Stimulated activated CD8-positive, alpha-beta memory T cell treated with anti-CD3 and anti-CD28 coated beads, Interleukin-2, amount 100 ng/mL, for 48 hours (primary cell): ENCODE measurements at regions not wholly inside any gene's neighbourhood (a gene's known extent, or its start where the extent isn't known, plus 50 kb on each side); places are given as distances from the start of the nearest gene placed in this dataset.
"Not testable (repeated sequence)": the region's sequence is repeated elsewhere in the genome, so short reads cannot be mapped to it uniquely, and the experiment has no call there.

Experiments used
- DNase-seq, 2 donors: peaks; one replicate each; pipeline ENCODE4 v3.0.0-alpha.2; 2020; ENCODE audit warnings: low read depth in 2 of 2

GRCh38 chr2:106292627-106293026, 98.5 kb upstream of the UXS1 start:
- DNase-seq: no peak

- DNase-seq: no peak
Measured at GRCh38 chr2:106288873-106289272, 94.8 kb upstream of the UXS1 start.

- DNase-seq: no peak
Measured at GRCh38 chr2:106285237-106285829, 91.2 kb upstream of the UXS1 start.

DNA sequence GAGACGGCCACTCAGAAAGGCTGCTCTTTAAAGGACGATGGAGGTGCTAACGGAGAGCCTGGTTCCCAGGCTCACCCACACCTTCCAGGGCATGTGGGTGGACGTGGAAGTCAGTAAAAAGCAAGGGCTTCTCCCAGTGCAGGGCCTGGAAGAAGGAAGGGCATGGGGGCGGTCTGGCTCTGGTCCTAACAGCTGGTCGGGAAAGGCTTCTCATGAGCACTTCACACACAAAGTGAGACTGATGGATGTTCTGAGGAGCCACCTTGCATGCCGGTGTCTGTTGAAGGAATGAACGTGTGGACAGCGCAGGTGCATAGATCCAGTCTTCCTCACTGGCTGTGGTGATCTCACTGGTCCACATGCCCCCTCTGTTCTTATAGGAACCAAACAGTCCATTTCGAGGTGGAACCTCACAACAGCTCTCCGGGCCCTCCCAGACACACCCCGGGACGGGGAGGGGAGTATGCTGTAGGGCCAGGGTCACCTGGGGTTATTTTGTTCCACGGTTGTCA, 90.6 kb upstream of the UXS1 start:
- DNase-seq: no peak

DNA sequence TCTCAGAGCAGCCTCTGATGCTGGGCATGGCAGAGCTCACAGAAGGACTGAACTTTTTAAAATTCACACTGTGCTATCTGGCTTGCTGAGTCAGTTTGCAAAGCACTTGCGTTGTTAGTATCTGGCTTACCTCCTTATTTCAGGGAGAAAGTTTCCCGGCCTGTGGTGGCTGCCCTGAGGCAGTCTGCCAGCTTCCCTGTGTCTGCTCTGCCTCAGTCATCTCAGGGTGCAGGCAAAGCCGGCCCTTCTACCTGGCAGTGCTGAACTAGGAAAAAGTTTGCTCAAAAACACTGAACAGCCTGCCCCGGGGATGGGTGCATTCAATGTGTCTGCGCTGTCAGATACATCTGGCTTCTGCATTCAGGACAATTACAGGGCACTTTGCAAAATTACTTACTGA, 90.2 kb upstream of the UXS1 start:
- no peak for DNase-seq

- not testable (repeated sequence) for DNase-seq
Measured at GRCh38 chr2:106283228-106284152, 89.4 kb upstream of the UXS1 start.

DNA sequence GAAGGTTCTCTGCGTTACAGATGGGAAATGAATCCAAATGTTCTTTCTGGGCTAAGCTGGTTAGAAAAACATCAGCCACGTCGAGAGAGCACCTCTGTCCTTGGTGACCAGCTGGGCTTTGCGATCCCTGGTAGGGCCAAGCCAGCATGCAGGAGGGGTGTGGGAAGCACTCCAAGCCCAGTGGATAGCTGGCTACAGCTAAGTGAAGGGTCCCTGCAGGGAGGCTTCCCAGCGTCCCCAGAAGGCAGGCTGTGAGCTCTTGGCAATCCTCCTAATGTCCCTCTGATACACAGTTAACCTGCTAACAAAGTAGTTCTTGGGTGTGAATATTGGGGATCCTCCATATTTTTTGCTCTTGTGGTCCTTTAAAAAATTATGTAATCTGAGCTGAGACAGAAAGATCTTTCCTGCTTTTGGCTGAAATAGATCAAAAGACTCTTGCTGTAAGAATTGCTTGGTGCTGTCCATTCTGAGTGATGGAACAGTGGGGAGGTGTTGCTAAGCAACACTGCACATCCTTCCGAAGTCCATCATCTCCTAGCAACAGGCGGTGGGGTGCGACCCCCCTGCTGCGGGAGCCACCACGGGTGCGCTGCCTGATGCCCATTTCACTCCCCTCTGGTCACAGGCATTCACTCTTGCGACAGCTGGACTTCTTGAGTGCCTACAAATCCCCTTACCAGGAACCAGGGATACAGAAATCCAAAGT, 88.5 kb upstream of the UXS1 start:
- DNase-seq: no peak

- DNase-seq: not testable (repeated sequence)
Measured at GRCh38 chr2:106281907-106282430, 87.9 kb upstream of the UXS1 start.

GRCh38 chr2:106280722-106281446, 86.8 kb upstream of the UXS1 start:
- no peak for DNase-seq

GRCh38 chr2:106280224-106280623, 86.1 kb upstream of the UXS1 start:
- DNase-seq: no peak

GRCh38 chr2:106278112-106278876, 84.2 kb upstream of the UXS1 start:
- DNase-seq: no peak

DNA sequence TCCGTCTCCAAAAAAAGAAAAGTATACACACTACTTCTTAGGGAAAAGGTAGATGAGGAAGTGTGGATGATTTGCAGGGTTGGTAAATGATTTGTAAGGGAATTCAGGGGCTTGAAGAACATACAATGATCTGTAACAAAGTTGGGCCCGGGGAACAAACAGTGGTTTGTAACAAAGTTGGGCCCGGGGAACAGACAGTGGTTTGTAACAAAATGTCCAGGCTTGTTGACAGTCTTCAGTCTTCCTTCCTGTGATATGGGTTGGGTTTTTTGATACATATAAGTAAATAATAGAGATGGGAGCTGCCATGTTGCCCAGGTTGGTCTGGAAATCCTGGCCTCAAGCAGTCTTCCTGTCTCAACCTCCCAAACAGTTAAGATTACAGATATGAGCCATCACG, 83.3 kb upstream of the UXS1 start:
- no peak for DNase-seq

DNA sequence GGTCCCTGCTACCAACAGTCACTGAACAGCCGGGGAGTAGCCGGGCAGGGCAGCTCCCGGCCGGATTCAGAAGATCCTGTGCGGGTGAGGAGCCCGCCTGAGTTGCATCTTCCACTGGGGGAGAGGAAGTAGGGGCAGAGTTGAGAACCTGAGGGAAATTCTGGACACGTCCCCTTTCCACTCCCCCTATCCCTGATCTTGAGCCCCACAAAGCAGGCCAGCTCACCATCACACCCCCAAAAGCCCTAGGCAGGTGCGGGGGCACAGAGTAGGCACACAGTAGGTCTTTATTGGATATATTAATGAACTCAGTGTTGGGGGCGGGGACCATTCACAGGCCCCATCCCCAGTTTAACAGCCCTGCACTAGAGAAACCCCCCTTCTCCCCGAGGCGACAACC, 81.9 kb upstream of the UXS1 start:
- no peak for DNase-seq

- no peak for DNase-seq
Measured at GRCh38 chr2:106274668-106275067, 80.6 kb upstream of the UXS1 start.

DNA sequence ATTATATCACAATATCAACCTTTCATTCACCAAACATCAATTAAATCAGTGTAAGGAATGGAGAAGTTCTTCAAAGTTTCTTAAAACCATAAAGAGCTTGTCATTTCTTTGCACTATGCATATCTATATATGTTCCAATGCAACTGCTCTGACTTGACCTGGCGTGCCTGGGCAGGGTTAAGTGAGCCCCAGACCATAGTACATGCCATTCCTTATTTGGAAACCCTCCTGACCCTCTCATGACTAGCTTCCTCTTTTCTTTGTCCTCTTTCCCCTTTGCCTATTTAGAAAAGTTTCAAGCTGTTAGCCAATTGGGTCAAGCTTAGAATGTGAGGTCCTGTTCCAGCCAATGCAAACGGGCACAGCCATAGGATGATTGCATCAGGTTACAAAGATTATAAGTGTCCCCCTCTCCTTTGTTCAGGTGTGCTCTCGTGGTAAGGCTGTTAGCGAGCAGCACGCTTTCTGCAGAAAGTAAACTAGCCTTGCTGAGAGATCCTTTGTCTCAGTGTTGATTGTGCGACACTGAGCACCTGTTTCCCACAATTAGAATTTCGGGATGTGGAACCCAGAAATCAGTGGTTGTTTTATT, 78.2 kb upstream of the UXS1 start:
- DNase-seq: no peak

DNA sequence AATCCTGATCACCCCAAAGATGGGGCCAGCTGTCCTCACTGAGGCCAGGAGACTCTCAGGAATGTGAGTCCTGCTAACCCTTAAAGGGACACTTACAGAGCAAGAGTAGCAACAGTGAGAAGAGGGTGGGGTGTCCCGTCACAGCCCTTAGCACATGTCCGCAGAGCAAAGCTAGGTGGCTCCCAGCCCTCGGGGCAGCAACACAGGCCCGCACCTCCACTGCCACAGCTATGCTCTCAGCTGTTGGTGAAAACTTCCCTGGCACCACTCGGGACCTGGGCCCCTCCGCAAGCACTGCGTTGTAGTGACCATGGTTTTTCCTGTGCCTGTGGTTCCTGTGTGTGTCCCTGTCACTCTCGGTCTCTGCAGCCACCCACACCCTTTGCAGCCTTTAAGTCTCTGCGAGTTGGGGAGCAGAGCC, 76.4 kb upstream of the UXS1 start:
- DNase-seq: no peak

- DNase-seq: peak; percentile 5 to 17
Measured at GRCh38 chr2:106269591-106270291, 75.6 kb upstream of the UXS1 start.

DNA sequence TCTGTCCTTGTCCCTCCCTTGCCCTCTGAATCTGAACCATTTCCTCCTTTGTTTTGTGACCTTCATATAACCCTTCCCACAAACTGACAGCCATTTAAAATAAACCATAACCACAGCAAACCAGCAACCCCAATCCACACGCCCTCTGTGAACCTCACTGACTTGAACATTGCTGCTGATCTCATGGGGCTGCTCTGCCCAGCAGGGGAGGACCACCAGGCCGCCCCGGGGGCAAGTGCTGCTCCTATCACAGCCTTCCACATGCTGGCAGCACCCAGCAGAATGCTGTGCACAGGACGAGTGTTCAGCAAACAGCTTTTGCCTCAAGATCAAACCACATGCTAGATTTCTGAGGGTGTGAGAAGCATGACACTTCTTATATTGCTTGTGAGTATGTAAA, 73.9 kb upstream of the UXS1 start:
- no peak for DNase-seq

- DNase-seq: no peak
Measured at GRCh38 chr2:106261871-106262321, 67.8 kb upstream of the UXS1 start.

DNA sequence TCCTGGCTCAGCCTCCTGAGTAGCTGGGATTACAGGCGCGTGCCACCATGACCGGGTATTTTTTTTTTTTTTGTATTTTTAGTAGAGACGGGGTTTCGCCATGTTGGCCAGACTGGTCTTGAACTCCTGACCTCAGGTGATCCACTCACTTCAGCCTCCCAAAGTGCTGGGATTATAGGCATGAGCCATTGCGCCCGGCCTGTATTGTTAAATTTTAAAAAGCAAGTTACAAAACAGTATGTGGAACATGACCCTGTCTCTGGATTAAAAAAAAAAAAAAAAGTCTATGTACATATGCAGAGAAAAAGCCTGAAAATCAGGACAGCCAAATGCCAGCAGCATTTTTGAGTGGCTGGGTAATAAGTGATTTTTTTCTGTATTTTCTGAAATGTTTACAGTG, 64.8 kb upstream of the UXS1 start:
- DNase-seq: not testable (repeated sequence)
